ENCODE measurements at regions not wholly inside any gene's neighbourhood (a gene's known extent, or its start where the extent isn't known, plus 50 kb on each side); places are given as distances from the start of the nearest gene placed in this dataset.

- no peak overlapping the region for H3K4me3 ChIP-seq (replicated peaks in 1 of 2; ENCODE audit: low read depth in 2 of 2, low read length in 2 of 2)
- TF ChIP-seq CTCF (IDR thresholded peaks at IDR 0.05; ENCODE audit: low read depth, low read length), result no peak
- peak; percentile 41 to 75 for DNase-seq (ENCODE audit: low read depth in 2 of 2)
These were observed 240.3 kb downstream of the EMP1 start for GRCh38 chr12:13436696-13437391.

GRCh38 chr12:13436182-13436581 lies 239.7 kb downstream of the EMP1 start:
- TF ChIP-seq CTCF (IDR thresholded peaks at IDR 0.05; ENCODE audit: low read depth, low read length), result no peak
- DNase-seq (ENCODE audit: low read depth in 2 of 2), result no peak
- H3K4me3 ChIP-seq (replicated peaks in 1 of 2; ENCODE audit: low read depth in 2 of 2, low read length in 2 of 2), result no peak overlapping the region

GRCh38 chr12:13435235-13435933 lies 238.9 kb downstream of the EMP1 start:
- H3K4me3 ChIP-seq (replicated peaks in 1 of 2; ENCODE audit: low read depth in 2 of 2, low read length in 2 of 2), result no peak overlapping the region
- no peak for DNase-seq (ENCODE audit: low read depth in 2 of 2)
- TF ChIP-seq CTCF (IDR thresholded peaks at IDR 0.05; ENCODE audit: low read depth, low read length), result no peak

GRCh38 chr12:13433768-13434167 lies 237.2 kb downstream of the EMP1 start:
- no peak for TF ChIP-seq CTCF (IDR thresholded peaks at IDR 0.05; ENCODE audit: low read depth, low read length)
- H3K4me3 ChIP-seq (replicated peaks in 1 of 2; ENCODE audit: low read depth in 2 of 2, low read length in 2 of 2), result no peak overlapping the region
- no peak for DNase-seq (ENCODE audit: low read depth in 2 of 2)

GRCh38 chr12:13431041-13431440 lies 234.5 kb downstream of the EMP1 start:
- TF ChIP-seq CTCF (IDR thresholded peaks at IDR 0.05; ENCODE audit: low read depth, low read length), result no peak
- H3K4me3 ChIP-seq (replicated peaks in 1 of 2; ENCODE audit: low read depth in 2 of 2, low read length in 2 of 2), result no peak overlapping the region
- no peak for DNase-seq (ENCODE audit: low read depth in 2 of 2)

GRCh38 chr12:13428538-13429265 lies 232.2 kb downstream of the EMP1 start:
- H3K4me3 ChIP-seq (replicated peaks in 1 of 2; ENCODE audit: low read depth in 2 of 2, low read length in 2 of 2), result no peak overlapping the region
- no peak for DNase-seq (ENCODE audit: low read depth in 2 of 2)
- TF ChIP-seq CTCF (IDR thresholded peaks at IDR 0.05; ENCODE audit: low read depth, low read length), result no peak

Measured in cardiac fibroblast (primary cell).